ENCODE measurements at regions not wholly inside any gene's neighbourhood (a gene's known extent, or its start where the extent isn't known, plus 50 kb on each side); places are given as distances from the start of the nearest gene placed in this dataset.

DNA sequence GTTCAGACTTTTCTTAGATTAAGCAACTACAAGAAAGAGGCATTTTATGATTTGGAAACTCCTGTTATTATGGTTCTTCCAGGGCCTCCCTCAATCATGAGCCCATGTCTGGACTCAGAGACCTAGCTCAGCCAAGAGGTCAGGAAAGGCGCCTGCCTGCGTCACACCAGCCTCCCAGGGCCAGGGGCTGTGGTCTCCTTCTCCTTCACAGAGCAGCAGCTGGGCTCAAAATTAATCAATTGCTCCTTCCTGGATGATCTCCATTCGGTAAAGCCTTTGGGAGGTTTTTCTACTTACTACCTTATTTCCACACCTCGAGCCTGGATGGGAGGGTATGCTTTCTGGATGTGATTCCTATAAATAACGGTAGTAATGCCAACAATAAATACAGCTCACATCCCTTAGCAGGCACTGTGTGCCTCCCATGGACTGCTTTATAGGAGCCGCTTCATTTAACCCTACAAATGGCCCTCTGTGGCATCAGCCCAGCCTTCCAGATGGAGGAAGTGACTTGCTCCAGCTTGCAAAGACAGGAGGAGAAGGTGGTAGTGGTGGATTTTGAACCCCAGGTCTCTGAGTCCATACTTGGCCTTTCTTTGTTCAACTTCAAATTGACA is 1445.6 kb downstream of the TBC1D22A start:
- peak; percentile 59 for DNase-seq (ENCODE audit: low spot score)

DNA sequence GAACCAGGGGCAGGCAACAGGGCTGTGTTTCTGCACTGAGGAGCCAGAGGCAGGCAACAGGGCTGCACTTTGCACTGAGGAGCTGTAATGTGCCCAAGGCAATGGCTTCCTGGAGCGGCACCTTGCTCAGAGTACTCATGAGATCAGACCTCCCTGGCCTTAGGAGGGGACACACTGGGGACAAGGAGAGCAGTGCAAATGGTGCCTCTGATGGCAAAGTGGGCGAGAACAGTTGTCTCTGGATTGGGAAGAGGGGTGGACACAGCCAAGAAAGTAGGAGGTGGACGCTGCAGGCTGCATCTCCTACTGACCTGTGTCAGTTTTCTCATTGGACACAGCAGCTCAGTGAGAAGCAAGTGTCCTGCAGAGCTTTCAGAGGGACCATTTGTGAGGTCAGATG is 1443.3 kb downstream of the TBC1D22A start:
- DNase-seq (ENCODE audit: low spot score) = no peak

GRCh38 chr22:48205161-48205560 is 1442.7 kb downstream of the TBC1D22A start:
- DNase-seq (ENCODE audit: low spot score) = no peak

- DNase-seq (ENCODE audit: low spot score) = peak; percentile 66
Measured at GRCh38 chr22:48204296-48204695, 1441.8 kb downstream of the TBC1D22A start.

DNA sequence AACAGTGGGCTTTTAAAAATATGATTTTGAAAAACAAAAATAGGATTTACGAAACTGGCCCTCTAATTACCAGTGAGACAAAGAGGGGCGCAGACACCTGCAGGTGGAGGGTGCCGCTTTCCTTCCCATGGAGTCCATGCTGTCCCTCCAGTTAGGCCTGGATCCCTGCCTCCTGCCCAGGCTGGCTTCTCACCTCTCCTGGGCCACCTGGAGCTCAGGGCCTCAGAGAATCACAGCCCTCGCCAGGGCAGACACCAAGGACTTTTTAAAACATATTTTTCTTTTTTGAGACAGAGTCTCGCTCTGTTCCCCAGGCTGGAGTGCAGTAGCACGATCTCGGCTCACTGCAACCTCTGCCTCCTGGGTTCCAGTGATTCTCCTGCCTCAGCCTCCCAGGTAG is 1437.2 kb downstream of the TBC1D22A start:
- DNase-seq (ENCODE audit: low spot score) = no peak

- DNase-seq (ENCODE audit: low spot score) = no peak
Measured at GRCh38 chr22:48198489-48199459, 1436.3 kb downstream of the TBC1D22A start.

DNA sequence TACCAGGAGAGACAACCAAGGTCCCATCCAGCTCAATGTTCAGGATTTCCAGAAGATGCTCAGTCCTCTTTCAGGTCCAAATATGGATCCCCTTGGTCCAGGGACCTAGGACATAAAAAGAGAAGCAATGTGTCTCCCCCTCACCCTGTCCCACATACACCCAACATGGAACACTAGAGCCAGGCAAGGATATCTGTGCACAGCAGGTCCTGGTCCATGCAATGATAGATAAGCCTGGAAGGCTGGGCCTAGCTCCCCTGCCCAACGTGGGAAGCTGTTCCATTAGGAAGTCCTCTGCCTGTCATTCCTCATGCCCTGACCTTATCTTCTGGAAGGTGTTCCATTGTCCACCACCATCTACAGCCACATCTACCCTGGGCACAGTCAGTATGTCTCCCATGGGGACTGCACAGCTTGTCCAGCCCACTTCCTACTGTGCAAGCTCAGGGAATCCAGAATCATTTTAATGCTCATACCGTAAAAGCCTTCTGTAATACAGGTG is 1434.8 kb downstream of the TBC1D22A start:
- no peak for DNase-seq (ENCODE audit: low spot score)

DNA sequence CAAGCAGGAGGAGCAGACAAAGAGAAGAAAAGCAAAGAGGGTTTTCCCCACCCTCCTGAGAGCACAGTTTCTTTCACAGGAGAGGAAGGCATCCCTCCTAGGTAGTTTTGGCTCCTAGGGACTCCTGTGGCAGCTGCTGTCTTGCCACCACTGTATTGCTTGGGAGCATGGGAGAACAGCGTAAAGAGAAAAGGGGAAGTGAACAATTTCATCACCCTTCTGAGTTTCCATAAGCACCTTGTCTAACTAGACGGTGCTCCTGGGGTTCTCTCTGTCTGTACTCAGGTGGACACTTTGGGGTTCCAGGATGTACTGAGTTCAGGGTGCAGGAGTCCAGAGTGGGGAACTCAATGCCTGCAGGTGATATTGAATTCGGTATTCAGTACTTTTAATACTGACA is 1430.5 kb downstream of the TBC1D22A start:
- no peak for DNase-seq (ENCODE audit: low spot score)

DNA sequence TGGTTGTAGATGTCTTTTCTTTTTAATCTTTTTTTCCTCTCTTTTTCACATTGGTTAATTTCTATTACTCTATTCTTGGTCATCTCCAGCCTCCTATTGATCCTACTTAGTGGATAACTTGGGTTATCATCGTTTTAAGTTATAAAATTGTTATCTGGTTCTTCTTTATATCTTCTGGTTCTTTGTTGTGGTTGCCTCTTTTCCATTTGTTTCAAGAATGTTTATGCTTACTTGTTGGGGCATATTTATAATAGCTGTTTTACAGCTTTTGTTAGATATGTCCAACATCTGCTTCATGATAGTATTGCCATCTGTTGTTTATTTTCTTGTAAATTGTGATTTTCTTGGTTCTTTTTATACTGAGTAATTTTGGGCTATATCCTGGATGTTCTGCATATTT is 1429.6 kb downstream of the TBC1D22A start:
- DNase-seq (ENCODE audit: low spot score) = no peak

DNA sequence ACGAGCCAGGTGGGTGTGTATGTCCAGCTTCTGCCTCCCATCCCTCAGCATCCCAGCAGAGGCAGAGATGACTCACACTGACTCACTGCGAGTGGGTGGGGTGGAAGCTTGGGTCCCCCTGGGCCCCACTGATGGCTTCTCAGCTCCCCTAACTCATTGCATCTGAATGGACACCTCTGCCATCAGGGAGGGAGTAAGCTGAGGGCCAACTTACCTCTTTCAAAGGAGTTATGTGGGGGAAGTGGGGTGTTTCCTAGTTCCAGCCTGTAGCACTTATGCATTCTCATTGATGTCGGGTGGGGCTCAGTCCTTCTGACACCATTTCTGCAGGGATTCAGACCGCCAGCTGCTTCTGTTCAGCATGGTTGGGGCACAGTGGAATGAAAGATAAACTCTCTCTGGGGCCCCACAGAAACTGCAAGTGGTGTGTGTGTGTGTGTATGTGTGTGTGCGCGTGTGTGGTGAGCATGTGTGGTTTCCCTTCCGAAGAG is 1425.8 kb downstream of the TBC1D22A start:
- peak; percentile 19 for DNase-seq (ENCODE audit: low spot score)

DNA sequence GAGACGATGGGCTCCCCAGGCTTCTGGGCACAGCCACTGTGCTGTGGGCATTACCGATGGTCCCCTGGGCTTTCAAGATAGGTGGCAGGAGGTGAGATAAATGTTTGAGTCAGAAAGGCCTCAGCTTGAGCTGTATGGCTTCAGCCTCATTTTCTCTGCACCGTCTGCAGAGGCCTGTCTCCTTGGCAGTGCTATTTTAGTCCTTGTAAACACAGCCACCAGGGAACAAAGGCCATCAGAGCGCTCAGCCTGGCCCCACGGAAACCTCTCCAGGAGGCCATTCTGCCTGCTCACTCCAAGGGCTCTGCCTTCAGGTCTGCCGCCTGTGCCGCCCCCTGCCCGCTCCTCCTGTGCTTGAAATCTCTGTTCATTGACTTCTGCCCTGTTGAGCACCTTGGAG is 1424.9 kb downstream of the TBC1D22A start:
- no peak for DNase-seq (ENCODE audit: low spot score)

GRCh38 chr22:48186146-48186790 is 1423.8 kb downstream of the TBC1D22A start:
- DNase-seq (ENCODE audit: low spot score) = no peak

- no peak for DNase-seq (ENCODE audit: low spot score)
Measured at GRCh38 chr22:48185071-48186055, 1422.9 kb downstream of the TBC1D22A start.

DNA sequence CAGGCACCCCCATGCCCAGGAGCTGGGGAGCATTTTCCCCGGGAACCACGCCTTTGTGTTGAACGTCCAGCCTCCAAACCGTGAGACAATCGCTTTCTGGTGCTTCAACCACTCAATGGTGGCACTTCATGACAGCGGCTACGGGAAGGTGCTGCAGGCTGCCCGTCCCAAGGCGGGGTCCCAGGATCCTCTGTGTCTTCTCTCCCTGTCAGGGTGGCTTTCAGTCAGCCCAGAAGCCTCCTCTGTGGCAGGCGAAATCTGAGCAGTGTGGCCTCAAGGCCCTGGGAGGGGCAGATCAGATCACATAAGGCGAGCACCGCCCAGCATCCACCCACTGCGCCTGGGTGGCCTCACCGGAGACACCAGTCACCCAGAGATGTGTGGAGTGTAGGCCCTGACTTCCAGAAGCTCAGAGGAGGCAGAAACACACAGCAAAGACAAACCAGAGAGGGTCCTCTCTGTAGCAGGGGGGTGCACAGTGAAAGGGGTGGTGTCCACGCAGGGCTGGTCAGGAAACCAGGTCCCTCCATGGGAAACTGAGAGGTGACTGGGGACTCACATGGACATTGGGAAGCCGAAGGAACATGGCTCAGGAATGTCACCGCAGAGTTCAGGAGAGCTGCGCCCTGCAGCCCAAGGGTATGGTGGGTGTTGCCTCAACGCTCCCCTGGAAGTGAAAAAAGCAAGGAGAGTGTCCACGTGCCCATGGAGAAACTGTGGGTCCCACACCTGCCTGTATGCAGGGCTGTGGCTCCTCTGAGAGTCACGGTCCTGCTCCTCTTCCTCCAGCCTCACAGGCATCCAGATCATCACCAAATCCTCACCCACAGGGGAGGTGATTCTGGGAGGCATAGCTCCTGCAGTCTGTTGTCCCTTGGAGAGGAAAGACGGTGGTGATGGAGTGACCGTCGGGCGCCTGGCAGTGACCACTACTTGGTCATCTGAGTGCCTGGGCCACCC is 1420.7 kb downstream of the TBC1D22A start:
- DNase-seq (ENCODE audit: low spot score) = no peak

GRCh38 chr22:48182031-48182430 is 1419.6 kb downstream of the TBC1D22A start:
- no peak for DNase-seq (ENCODE audit: low spot score)

DNA sequence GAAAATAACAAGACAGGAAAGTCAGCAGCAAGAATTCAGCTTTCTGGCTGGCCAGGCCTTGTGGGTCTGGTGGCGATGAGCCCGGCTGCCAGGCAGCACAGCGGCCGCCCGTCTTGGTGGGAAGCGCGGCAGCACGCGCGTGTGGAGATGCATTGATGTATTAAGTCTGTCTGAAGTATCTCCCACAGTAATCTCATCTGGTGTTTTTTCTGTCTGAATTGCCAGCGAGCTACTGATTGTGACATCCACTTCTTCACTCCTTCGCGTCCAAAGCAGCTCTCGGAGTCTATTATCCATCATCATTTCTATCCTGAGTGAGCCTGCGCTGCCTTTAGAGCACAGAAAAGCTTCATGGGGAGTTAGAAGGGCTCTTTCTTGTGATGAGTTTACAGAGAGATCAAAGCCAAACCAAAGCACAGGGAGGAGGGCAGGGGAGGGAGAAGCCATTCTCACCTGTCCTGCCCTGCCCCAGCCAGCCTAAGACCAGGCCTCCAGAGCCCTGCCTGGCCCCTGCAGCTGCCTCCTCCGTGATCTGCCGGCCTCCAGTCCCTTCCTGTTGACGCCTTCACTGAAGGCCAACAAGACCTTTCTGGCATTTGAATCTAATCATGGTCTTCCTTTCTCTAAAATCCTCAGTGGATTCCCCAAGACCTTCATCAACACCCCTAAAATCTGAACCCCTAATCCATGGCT is 1419.0 kb downstream of the TBC1D22A start:
- no peak for DNase-seq (ENCODE audit: low spot score)

DNA sequence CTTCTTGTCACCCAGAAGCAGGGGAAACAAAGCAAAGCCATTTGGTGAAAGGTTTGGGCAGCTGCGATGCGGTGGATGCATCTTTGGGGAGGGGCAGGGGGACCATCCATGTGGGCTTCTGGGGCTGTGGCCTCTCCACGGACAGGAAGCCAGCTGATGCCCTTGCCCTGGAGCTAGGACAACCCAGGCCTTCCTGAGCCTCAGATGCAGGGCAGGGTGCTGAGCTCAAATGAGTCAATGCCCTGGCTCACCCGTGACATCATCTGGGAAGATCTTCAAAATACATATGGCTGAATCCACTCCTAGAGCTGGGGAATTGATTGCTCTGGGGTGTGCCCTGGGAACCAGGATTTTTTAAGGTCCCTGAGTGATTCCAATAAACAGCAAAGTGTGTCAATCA is 1418.2 kb downstream of the TBC1D22A start:
- DNase-seq (ENCODE audit: low spot score) = peak; percentile 42

DNA sequence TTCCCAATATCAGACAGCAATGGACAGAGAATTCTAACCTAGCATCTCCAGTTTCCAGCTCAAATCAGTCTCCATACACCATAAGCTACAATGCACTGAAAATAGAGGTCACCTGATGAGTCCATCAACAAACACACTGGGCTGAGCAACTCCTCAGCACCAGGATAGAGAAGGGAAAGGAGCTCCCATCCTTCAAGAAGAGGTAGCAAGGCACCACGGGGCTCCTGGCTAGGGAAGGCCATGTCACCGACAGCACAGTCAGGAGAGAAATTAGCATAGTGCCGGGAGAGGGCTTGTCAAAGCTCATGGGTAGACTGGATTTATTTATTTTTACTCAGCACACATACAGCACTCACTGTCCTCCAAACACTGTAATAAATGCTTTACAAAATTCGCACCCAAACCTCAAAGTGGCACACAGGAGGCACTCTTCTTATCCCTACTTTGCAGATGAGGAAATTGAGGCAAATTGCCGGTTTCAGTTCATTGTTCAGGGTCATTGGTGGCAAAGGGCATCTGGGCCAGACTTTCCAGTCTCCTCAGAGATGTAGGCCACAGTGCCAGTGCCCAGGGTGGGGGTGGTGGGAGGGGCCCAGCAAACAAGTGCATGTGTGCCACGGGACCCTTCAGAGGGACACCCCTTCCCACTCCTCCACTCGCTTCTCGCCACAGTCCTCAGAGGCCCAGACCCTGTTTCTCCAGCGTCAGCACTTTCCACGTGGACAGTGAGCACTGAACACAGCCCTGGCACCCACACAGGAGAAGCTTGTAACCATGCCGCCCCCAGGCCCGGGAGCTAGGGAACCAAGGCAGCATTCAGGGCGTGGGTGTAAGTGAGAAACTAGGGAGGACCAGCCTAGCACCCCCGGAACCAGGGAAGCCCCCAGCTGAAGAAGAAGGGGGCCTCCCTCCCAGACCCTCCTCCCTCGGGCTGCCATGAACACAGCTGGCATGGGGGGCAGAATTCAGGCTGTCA is 1417.4 kb downstream of the TBC1D22A start:
- DNase-seq (ENCODE audit: low spot score) = no peak

Measured in umbilical cord (tissue), 1 donor.